GM23338 (cell line): ENCODE measurements at regions not wholly inside any gene's neighbourhood (a gene's known extent, or its start where the extent isn't known, plus 50 kb on each side); places are given as distances from the start of the nearest gene placed in this dataset.

Source experiments
- ATAC-seq: fragments of 200-7000 bp; cut with Tn5 transposase; 3 replicates; pipeline ENCODE4 v1.9.1; 2020
- DNase-seq: peaks from one replicate; pipeline ENCODE4 v3.0.0-alpha.2; 2015; ENCODE audit warnings: low spot score
- H2AFZ ChIP-seq: fragments of 200-600 bp; sonication (generic); 2 replicates; pipeline ENCODE4 v1.8.0; 2016; ENCODE audit warnings: antibody characterized with exemption, mild to moderate bottlenecking, moderate library complexity
- H3F3A ChIP-seq: fragments of 200-600 bp; sonication (generic); replicated peaks from 2 replicates; pipeline ENCODE4 v1.8.0; 2017; ENCODE audit warnings: antibody characterized with exemption, mixed run types, low read depth
- H3K27ac ChIP-seq: fragments of 200-600 bp; sonication (generic); 2 replicates; pipeline ENCODE4 v1.6.1; 2016; ENCODE audit warnings: low read depth
- H3K27me3 ChIP-seq: fragments of 200-600 bp; sonication (generic); 2 replicates; pipeline ENCODE4 v1.8.0; 2016; ENCODE audit warnings: mild to moderate bottlenecking, mixed run types, moderate library complexity; ENCODE audit not compliant: insufficient read depth
- H3K36me3 ChIP-seq: fragments of 200-600 bp; sonication (generic); 2 replicates; pipeline ENCODE4 v1.8.0; 2016; ENCODE audit warnings: mild to moderate bottlenecking; ENCODE audit not compliant: insufficient read depth
- H3K4me1 ChIP-seq: fragments of 200-600 bp; sonication (generic); 2 replicates; pipeline ENCODE4 v1.8.0; 2016; ENCODE audit warnings: mild to moderate bottlenecking, moderate library complexity; ENCODE audit not compliant: insufficient read depth
- H3K4me2 ChIP-seq: fragments of 200-600 bp; sonication (generic); 2 replicates; pipeline ENCODE4 v1.7.1; 2017; ENCODE audit warnings: mixed run types
- H3K4me3 ChIP-seq: fragments of 200-600 bp; sonication (generic); 2 replicates; pipeline ENCODE4 v1.6.1; 2016; ENCODE audit warnings: mixed run types
- H3K79me2 ChIP-seq: fragments of 200-600 bp; sonication (generic); replicated peaks from 2 replicates; pipeline ENCODE4 v1.8.0; 2017; ENCODE audit warnings: mild to moderate bottlenecking; ENCODE audit not compliant: insufficient read depth
- H3K9me2 ChIP-seq: fragments of 200-600 bp; sonication (generic); 2 replicates; pipeline ENCODE4 v1.8.0; 2017; ENCODE audit not compliant: insufficient read depth
- H4K20me1 ChIP-seq: fragments of 200-600 bp; sonication (generic); replicated peaks from 2 replicates; pipeline ENCODE4 v1.8.0; 2017; ENCODE audit warnings: mild to moderate bottlenecking; ENCODE audit not compliant: insufficient read depth
- H3K27ac Mint-ChIP-seq: 2 replicates; pipeline ENCODE4 v1.8.0; 2020; ENCODE audit warnings: inconsistent platforms, mild to moderate bottlenecking, moderate library complexity, mixed read lengths
- H3K27me3 Mint-ChIP-seq: 3 replicates; pipeline ENCODE4 v1.8.0; 2022; ENCODE audit warnings: low read depth, mild to moderate bottlenecking, moderate library complexity, mixed read lengths, inconsistent platforms; ENCODE audit not compliant: insufficient read depth, poor library complexity
- H3K36me3 Mint-ChIP-seq: 3 replicates; pipeline ENCODE4 v1.8.0; 2021; ENCODE audit warnings: low read depth, mild to moderate bottlenecking, inconsistent platforms, moderate library complexity, mixed read lengths
- H3K4me1 Mint-ChIP-seq: 3 replicates; pipeline ENCODE4 v1.8.0; 2020; ENCODE audit warnings: mild to moderate bottlenecking, inconsistent platforms, mixed read lengths
- H3K4me3 Mint-ChIP-seq: 3 replicates; pipeline ENCODE4 v1.8.0; 2021; ENCODE audit warnings: moderate library complexity, mild to moderate bottlenecking, inconsistent platforms, mixed read lengths
- H3K9me3 Mint-ChIP-seq: 3 replicates; pipeline ENCODE4 v1.8.0; 2020; ENCODE audit warnings: moderate library complexity, mild to moderate bottlenecking, inconsistent platforms, mixed read lengths
- CREB1 ChIP-seq: fragments of 250-450 bp; sonication (Bioruptor Pico); IDR thresholded peaks from 2 replicates; pipeline ENCODE4 v1.5.0; 2020; ENCODE audit warnings: low read depth, mild to moderate bottlenecking, moderate library complexity
- EZH2 ChIP-seq: fragments of 200-600 bp; sonication (generic); IDR thresholded peaks from one replicate; pipeline ENCODE4 v1.8.0; 2017; ENCODE audit warnings: antibody characterized with exemption, mild to moderate bottlenecking, low read depth; ENCODE audit not compliant: unreplicated experiment
- EZH2phosphoT487 ChIP-seq: fragments of 200-600 bp; sonication (generic); IDR thresholded peaks from one replicate; pipeline ENCODE4 v1.8.1; 2018; ENCODE audit warnings: antibody characterized with exemption; ENCODE audit not compliant: unreplicated experiment
- JUNB ChIP-seq: IDR thresholded peaks from one replicate; pipeline ENCODE4 v1.6.1; 2016; ENCODE audit warnings: antibody characterized with exemption; ENCODE audit not compliant: unreplicated experiment
- NANOG ChIP-seq: IDR thresholded peaks from 2 replicates; pipeline ENCODE4 v1.6.1; 2016; ENCODE audit warnings: antibody characterized with exemption, borderline replicate concordance
- POLR2AphosphoS5 ChIP-seq: IDR thresholded peaks from 2 replicates; pipeline ENCODE4 v1.6.1; 2016; ENCODE audit warnings: antibody characterized with exemption, low read depth
- STAT1 ChIP-seq: IDR thresholded peaks from one replicate; pipeline ENCODE4 v1.6.1; 2016; ENCODE audit warnings: antibody characterized with exemption; ENCODE audit not compliant: unreplicated experiment
- ZNF114 ChIP-seq: fragments of 250-450 bp; sonication (Bioruptor Pico); IDR thresholded peaks from 2 replicates; pipeline ENCODE4 v1.5.0; 2020; ENCODE audit warnings: mild to moderate bottlenecking, moderate library complexity
- ZNF331 ChIP-seq: fragments of 250-450 bp; sonication (Bioruptor Pico); IDR thresholded peaks from 2 replicates; pipeline ENCODE4 v1.5.0; 2020; ENCODE audit warnings: low read depth, mild to moderate bottlenecking, moderate library complexity
- TF ChIP-seq, protein P1 (sequence below): IDR thresholded peaks from 2 replicates; pipeline ENCODE4 v1.6.1; 2016; ENCODE audit warnings: antibody characterized with exemption
- TF ChIP-seq, protein P2 (sequence below): IDR thresholded peaks from one replicate; pipeline ENCODE4 v1.6.1; 2018; ENCODE audit warnings: antibody characterized with exemption; ENCODE audit not compliant: unreplicated experiment
- TF ChIP-seq, protein P3 (sequence below): fragments of 250-450 bp; sonication (Bioruptor Pico); IDR thresholded peaks from 2 replicates; pipeline ENCODE4 v1.5.0; 2020; ENCODE audit warnings: mild to moderate bottlenecking, moderate library complexity
- TF ChIP-seq, protein P4 (sequence below), 2 experiments: fragments of 200-600 bp in 1 of 2; sonication (generic) in 1 of 2; conservative IDR thresholded peaks; 2 replicates each; pipeline versions ENCODE4 v1.5.1 to v1.6.1; 2016 to 2017; ENCODE audit warnings: antibody characterized with exemption in 2 of 2, low read depth in 2 of 2, mild to moderate bottlenecking in 2 of 2, moderate library complexity in 1 of 2

DNA sequence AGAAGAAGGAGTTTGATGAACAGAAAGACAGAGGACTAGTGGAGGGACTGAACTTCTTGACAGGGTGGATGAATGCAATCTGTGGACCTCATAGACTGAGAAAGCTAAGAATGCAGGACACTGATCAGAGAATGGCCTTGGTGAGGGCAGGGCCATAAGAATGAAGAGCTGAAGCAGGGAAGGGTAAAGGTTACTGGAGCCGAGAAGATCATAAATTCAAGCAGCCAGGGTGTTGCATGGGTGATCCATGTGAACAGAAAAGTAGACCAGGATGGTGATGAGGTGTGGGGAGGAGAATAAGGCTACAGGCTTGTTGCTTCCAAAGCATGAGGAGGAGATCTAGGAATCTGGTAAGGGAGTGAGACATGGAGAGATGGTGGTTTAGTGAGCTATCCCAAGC, 295.9 kb downstream of the ADGB start:
- H3K27me3 Mint-ChIP-seq, result peaks cover 2% of the 10 kb centered on the region
- H3K4me1 Mint-ChIP-seq, result peaks cover 3% of the 10 kb centered on the region; the same call in 2 of the 3 replicates
- no peaks in the 10 kb centered on the region; the same call in 2 of the 3 replicates for H3K9me3 Mint-ChIP-seq
- H3K79me2 ChIP-seq, result no peaks in the 10 kb centered on the region
- H3K4me1 ChIP-seq, result no peaks in the 10 kb centered on the region
- H3K27me3 ChIP-seq, result no peaks in the 10 kb centered on the region
- peaks cover 14% of the 10 kb centered on the region; the same call in 1 of the 2 replicates for H3K9me2 ChIP-seq
- no peak overlapping the region for H3K4me3 ChIP-seq
- ATAC-seq, result no peak
- no peak overlapping the region for H3K4me3 Mint-ChIP-seq
- TF ChIP-seq, protein P1, sequence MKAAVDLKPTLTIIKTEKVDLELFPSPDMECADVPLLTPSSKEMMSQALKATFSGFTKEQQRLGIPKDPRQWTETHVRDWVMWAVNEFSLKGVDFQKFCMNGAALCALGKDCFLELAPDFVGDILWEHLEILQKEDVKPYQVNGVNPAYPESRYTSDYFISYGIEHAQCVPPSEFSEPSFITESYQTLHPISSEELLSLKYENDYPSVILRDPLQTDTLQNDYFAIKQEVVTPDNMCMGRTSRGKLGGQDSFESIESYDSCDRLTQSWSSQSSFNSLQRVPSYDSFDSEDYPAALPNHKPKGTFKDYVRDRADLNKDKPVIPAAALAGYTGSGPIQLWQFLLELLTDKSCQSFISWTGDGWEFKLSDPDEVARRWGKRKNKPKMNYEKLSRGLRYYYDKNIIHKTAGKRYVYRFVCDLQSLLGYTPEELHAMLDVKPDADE, result no peak
- TF ChIP-seq, protein P2, sequence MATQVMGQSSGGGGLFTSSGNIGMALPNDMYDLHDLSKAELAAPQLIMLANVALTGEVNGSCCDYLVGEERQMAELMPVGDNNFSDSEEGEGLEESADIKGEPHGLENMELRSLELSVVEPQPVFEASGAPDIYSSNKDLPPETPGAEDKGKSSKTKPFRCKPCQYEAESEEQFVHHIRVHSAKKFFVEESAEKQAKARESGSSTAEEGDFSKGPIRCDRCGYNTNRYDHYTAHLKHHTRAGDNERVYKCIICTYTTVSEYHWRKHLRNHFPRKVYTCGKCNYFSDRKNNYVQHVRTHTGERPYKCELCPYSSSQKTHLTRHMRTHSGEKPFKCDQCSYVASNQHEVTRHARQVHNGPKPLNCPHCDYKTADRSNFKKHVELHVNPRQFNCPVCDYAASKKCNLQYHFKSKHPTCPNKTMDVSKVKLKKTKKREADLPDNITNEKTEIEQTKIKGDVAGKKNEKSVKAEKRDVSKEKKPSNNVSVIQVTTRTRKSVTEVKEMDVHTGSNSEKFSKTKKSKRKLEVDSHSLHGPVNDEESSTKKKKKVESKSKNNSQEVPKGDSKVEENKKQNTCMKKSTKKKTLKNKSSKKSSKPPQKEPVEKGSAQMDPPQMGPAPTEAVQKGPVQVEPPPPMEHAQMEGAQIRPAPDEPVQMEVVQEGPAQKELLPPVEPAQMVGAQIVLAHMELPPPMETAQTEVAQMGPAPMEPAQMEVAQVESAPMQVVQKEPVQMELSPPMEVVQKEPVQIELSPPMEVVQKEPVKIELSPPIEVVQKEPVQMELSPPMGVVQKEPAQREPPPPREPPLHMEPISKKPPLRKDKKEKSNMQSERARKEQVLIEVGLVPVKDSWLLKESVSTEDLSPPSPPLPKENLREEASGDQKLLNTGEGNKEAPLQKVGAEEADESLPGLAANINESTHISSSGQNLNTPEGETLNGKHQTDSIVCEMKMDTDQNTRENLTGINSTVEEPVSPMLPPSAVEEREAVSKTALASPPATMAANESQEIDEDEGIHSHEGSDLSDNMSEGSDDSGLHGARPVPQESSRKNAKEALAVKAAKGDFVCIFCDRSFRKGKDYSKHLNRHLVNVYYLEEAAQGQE, result no peak
- no peak for TF ChIP-seq EZH2
- TF ChIP-seq, protein P3, sequence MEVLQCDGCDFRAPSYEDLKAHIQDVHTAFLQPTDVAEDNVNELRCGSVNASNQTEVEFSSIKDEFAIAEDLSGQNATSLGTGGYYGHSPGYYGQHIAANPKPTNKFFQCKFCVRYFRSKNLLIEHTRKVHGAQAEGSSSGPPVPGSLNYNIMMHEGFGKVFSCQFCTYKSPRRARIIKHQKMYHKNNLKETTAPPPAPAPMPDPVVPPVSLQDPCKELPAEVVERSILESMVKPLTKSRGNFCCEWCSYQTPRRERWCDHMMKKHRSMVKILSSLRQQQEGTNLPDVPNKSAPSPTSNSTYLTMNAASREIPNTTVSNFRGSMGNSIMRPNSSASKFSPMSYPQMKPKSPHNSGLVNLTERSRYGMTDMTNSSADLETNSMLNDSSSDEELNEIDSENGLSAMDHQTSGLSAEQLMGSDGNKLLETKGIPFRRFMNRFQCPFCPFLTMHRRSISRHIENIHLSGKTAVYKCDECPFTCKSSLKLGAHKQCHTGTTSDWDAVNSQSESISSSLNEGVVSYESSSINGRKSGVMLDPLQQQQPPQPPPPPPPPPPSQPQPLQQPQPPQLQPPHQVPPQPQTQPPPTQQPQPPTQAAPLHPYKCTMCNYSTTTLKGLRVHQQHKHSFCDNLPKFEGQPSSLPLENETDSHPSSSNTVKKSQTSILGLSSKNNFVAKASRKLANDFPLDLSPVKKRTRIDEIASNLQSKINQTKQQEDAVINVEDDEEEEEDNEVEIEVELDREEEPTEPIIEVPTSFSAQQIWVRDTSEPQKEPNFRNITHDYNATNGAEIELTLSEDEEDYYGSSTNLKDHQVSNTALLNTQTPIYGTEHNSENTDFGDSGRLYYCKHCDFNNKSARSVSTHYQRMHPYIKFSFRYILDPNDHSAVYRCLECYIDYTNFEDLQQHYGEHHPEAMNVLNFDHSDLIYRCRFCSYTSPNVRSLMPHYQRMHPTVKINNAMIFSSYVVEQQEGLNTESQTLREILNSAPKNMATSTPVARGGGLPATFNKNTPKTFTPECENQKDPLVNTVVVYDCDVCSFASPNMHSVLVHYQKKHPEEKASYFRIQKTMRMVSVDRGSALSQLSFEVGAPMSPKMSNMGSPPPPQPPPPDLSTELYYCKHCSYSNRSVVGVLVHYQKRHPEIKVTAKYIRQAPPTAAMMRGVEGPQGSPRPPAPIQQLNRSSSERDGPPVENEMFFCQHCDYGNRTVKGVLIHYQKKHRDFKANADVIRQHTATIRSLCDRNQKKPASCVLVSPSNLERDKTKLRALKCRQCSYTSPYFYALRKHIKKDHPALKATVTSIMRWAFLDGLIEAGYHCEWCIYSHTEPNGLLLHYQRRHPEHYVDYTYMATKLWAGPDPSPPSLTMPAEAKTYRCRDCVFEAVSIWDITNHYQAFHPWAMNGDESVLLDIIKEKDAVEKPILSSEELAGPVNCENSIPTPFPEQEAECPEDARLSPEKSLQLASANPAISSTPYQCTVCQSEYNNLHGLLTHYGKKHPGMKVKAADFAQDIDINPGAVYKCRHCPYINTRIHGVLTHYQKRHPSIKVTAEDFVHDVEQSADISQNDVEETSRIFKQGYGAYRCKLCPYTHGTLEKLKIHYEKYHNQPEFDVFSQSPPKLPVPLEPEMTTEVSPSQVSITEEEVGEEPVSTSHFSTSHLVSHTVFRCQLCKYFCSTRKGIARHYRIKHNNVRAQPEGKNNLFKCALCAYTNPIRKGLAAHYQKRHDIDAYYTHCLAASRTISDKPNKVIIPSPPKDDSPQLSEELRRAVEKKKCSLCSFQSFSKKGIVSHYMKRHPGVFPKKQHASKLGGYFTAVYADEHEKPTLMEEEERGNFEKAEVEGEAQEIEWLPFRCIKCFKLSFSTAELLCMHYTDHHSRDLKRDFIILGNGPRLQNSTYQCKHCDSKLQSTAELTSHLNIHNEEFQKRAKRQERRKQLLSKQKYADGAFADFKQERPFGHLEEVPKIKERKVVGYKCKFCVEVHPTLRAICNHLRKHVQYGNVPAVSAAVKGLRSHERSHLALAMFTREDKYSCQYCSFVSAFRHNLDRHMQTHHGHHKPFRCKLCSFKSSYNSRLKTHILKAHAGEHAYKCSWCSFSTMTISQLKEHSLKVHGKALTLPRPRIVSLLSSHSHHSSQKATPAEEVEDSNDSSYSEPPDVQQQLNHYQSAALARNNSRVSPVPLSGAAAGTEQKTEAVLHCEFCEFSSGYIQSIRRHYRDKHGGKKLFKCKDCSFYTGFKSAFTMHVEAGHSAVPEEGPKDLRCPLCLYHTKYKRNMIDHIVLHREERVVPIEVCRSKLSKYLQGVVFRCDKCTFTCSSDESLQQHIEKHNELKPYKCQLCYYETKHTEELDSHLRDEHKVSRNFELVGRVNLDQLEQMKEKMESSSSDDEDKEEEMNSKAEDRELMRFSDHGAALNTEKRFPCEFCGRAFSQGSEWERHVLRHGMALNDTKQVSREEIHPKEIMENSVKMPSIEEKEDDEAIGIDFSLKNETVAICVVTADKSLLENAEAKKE, result no peak
- TF ChIP-seq EZH2phosphoT487, result no peak
- TF ChIP-seq POLR2AphosphoS5, result no peak
- TF ChIP-seq, protein P4, sequence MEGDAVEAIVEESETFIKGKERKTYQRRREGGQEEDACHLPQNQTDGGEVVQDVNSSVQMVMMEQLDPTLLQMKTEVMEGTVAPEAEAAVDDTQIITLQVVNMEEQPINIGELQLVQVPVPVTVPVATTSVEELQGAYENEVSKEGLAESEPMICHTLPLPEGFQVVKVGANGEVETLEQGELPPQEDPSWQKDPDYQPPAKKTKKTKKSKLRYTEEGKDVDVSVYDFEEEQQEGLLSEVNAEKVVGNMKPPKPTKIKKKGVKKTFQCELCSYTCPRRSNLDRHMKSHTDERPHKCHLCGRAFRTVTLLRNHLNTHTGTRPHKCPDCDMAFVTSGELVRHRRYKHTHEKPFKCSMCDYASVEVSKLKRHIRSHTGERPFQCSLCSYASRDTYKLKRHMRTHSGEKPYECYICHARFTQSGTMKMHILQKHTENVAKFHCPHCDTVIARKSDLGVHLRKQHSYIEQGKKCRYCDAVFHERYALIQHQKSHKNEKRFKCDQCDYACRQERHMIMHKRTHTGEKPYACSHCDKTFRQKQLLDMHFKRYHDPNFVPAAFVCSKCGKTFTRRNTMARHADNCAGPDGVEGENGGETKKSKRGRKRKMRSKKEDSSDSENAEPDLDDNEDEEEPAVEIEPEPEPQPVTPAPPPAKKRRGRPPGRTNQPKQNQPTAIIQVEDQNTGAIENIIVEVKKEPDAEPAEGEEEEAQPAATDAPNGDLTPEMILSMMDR (conservative IDR thresholded peaks at IDR 0.05; ENCODE audit: low read depth in 2 of 2), result no peak
- TF ChIP-seq NANOG, result no peak
- no peak for TF ChIP-seq ZNF114 (CRISPR knock-in tag)
- TF ChIP-seq STAT1, result no peak
- TF ChIP-seq JUNB, result no peak
- TF ChIP-seq CREB1, result no peak
- no peak for TF ChIP-seq ZNF331 (CRISPR knock-in tag)
- DNase-seq, result no peak
- H3K36me3 Mint-ChIP-seq, result no peaks in the 10 kb centered on the region
- H2AFZ ChIP-seq, result no peak overlapping the region
- H3K36me3 ChIP-seq, result no peaks in the 10 kb centered on the region
- no peak overlapping the region for H3K4me2 ChIP-seq
- no peak overlapping the region for H3K27ac Mint-ChIP-seq
- H4K20me1 ChIP-seq, result no peaks in the 10 kb centered on the region
- H3K27ac ChIP-seq, result no peak overlapping the region
- H3F3A ChIP-seq, result no peaks in the 10 kb centered on the region
